SHP77 (cell line): ENCODE measurements at regions not wholly inside any gene's neighbourhood (a gene's known extent, or its start where the extent isn't known, plus 50 kb on each side); places are given as distances from the start of the nearest gene placed in this dataset.
"Not testable (repeated sequence)": the region's sequence is repeated elsewhere in the genome, so short reads cannot be mapped to it uniquely, and the experiment has no call there.

ENCODE experiments used
- DNase-seq, 2 experiments: peaks; one replicate each; lab custom pipeline; 2025; lab: John Stamatoyannopoulos, UW

DNA sequence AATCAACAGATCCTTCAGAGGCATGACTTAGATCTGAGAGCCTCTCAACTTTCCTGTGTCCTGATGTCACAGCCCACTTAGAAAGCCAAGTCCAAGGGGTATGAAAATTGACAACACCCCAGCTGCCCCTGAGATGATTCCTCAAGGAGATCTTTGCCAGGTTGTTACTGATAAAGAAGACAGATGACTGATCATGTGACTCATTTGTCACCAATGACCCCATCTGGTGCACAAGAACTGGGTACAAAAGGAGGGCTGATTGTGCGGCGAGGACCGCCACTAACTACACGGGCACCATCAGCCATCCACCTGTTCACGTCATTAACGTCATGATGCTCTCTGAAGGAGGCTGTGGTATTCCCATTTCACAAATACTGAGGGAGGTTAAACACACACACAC, 583.2 kb upstream of the KLF4 start:
- no peak for DNase-seq

DNA sequence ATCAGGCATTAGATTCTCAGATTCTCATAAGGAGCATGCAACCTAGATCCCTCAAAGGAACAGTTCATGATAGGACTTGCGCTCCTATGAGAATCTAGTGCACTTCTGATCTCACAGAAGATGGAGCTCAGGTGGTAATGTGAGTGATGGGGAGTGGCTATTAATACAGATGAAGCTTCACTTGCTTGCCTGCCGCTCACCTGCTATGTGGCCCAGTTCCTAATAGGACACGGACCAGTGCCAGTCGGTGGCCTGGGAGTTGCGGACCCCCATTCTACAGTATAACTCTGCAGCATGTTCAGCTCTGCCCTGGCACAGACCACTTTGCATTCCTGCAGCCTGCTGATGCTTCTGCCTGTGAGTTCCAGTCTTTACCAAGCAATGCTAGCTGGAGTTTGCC, 581.3 kb upstream of the KLF4 start:
- no peak for DNase-seq

DNA sequence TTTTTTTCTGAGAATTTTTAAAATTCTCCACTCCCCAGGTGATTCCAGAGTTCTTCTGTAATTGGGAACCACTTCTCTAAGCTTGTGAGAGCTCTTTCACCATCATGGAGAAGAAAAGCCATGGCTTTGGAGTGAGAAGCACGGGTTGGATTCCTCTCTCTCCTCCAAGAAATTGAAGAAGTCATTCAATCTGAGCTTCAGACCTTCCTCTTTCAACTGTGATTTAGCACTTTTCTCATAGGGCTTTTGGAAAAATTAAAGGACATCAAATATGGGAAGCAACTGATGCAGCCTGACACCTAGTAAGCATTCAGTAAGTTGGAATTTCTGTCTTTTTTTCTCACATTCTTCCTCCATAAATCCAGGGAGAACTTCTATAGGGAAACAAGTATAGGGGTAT, 580.4 kb upstream of the KLF4 start:
- DNase-seq: no peak

- DNase-seq: no peak
These were observed 573.1 kb upstream of the KLF4 start for GRCh38 chr9:108062680-108063079.

DNA sequence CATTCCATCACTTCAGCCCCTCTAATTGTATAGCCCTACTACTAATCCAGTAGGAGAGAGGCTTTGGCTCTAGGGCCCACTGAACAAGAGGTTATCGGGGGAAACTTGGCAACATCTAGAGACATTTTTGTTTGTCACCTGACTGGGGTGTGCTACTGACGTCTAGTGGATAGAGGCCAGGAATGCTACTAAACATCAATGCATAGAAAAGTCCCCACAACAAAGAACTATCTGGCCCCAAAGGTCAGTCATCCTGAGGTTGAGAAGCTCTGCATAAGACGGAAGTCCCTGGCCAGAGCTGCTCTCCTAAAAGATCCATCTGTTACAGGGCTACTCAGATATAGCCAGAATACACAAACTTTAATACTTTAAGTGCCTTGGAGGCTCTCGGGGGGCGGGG, 570.6 kb upstream of the KLF4 start:
- no peak for DNase-seq

DNA sequence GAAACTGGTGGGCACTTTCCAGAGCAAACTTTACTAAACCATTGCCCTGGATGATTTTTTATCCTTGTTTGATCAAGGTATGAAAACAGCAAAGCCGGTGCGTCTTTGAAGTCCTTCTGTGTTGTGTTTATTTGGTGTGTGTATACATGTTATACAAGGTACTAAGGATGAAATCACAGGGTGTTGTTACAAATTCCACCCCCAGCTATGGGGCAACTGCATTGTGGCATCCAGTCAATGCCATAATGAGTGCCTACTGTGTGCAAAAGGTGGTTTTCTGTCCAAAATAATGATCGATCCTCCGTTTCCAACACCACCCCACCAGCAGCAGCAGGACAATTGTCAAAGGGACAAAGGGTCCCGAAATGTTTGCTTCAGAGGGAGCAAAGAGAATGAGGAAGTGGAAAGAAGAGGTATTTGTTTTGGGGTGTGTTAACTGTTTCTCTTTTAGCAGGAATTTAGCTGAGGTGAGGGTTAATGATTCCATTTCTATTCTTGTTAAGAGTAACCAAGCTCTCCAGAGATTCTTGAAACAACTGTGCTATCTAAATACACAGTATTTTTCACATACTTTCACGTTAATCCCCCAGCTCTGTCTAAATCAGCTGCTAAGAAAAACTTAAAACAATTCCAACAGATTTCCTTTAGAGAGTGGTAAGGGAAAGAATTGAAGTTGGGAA, 568.7 kb upstream of the KLF4 start:
- DNase-seq: no peak

GRCh38 chr9:108057421-108058134, 568.0 kb upstream of the KLF4 start:
- DNase-seq: no peak

DNA sequence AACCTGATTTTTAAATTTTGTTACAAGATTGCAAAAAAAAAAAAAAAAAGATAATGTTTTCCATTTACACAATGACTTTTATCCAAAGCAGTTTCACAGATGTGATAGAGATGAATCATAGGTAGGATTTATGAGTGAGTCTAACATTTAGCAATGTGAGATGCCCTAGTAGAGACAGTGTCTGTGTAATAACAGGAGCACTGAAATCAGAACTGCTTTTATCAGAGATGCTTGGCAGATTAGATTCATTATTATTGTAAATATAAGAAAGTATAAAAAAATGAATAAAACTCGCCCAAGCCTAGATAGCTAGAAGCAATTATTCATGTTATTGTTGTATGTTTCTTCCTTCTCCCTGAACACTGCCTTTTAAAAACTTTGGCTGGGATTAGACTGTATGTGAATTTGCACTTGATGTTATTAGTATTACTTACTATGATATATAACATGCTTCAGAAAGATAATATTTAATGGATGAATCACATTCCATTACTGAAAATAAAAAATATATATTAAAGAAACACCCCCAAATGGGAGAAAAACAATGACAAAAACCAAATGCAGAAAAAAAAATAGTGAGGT, 567.3 kb upstream of the KLF4 start:
- DNase-seq: no peak

DNA sequence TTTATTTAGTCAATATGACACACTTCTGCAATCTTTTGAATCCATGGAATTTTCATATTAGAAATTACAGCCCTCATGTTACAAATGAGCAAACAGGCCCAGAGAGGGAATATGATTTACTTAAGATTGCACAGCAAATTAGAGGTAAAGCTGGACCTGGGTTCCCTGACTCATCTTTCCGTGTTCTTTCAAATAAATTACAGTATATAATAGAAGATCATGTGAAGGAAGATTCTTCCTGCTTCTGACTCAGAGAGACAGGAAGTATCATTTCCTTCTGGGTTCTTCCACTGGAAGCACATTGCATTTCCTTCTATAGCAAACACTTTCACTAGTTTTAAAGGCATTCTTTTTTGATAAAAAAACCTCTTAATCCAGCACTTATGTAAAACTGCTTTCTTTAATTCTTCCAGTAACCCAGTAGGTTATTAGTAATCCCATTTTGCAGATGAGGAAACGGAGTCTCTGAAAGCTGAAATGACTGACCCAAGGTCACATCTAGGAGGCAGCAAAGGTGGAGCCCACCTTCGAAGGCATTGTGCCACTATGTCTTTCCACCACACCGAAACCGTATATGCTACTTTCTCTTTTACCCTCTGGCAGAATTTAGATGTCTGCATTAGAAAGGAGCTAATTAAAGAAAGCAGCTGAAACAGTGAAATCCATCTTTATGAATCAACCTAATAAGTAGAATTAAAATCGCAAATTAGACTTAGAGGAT, 566.7 kb upstream of the KLF4 start:
- no peak for DNase-seq

DNA sequence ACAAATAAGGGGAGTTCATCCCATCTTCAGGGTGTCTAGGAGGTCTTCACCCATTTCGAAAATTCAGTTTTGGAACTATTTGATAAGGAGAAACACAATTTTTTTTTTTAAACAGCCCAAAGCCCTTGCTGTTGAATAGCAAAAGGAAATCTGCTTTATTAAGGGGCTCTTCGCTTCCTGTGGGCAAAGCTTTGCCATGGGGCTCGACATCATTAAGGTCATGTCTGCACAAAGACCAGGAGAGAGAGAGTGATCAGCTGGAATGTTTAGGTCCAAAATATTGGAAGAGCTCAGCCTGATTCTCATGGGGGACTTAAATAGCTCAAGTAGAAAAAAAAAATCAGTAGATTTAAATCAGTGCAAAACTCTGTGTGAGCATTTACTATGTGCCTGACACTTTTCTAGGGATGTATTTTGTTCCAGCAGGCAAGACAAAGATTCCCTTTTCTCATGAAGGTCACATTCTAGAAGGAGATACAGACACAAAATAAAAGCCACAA, 564.6 kb upstream of the KLF4 start:
- no peak for DNase-seq

GRCh38 chr9:108053555-108054061, 564.0 kb upstream of the KLF4 start:
- DNase-seq: no peak

DNA sequence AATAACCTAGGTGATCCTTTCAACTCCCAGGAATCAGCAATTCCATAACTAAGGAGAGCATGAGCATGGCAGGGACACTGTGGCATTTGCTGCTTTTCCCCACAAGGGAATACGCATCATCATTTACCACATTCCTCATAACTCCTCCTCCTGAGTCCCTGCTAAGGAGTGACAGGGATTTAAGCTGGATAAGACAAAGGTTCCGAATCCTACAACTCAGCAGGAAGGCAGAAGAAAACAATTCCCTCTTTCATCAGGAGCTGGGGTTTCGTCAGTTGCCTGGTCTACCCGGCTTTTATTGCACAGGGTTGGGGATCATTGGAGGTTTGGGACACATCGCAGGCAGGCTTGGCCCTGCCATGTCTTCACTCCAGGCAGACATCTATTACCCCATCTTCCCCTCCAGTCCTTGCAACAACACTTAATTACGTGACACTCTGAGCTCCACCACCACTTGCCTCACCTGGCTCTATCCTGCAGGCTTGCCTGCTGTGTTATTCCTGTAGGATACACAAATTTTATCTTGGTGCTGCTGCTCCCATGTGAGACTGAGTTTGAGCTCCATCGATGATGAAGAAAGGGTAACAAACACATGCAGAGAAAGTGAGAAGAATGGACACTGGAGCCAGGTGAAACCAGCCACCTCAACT, 563.0 kb upstream of the KLF4 start:
- no peak for DNase-seq

DNA sequence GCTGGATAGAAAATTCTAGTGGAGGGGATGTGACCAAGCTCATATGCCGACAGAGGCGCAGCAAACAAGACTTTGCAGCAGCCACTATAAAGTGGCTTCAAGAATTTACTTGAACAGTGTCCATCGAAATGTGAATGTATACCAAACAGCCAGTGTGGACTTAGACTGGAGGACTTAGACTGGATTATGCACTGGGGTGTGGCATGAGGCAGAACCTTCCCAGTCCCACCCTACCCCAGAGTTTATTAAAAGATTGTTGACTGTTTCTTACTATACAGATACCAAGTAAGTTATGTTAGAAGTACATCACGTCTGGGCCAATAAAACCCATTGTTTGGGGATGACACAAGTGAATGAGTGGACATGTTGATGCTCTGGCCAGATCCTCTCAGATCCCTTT, 561.3 kb upstream of the KLF4 start:
- DNase-seq: no peak

DNA sequence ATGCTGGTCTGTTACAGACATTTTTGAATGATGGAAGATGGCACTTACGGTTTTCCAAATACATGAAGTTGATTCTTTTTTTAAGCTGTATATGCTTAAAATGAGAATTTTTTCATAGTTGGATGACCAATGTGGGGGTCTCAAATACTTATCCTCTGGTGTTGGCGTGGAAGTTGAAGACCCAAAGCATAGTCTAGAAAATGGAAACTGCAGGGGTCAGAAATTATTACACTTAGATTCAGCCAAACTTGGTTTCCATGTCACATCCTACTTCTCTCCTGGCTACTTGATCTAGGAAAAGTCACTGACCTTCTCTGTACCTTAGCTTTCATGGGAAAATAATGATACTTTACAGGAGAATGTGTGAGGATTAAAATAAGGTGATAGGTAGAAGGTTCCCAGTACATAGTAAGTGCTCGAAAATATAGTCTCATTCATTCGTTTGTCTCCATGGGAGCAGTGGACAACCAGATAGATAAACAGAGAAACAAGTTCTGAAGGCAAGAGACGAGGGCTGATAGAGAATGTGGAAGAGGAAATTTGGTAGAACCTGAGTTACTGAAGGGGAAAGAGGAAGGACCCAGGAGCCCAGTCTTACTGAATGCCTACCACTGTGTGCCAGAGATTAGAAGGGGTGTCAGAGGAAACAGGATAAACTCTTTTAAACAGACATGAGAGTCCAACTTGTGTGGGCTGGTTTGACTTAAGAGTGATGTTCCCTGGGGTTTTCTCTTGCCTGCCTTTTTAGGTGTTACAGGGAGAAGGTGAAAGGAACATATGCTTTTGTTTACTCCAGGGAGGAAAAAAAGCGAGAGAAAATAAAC, 560.3 kb upstream of the KLF4 start:
- no peak for DNase-seq

GRCh38 chr9:108049026-108049607, 559.5 kb upstream of the KLF4 start:
- no peak for DNase-seq

DNA sequence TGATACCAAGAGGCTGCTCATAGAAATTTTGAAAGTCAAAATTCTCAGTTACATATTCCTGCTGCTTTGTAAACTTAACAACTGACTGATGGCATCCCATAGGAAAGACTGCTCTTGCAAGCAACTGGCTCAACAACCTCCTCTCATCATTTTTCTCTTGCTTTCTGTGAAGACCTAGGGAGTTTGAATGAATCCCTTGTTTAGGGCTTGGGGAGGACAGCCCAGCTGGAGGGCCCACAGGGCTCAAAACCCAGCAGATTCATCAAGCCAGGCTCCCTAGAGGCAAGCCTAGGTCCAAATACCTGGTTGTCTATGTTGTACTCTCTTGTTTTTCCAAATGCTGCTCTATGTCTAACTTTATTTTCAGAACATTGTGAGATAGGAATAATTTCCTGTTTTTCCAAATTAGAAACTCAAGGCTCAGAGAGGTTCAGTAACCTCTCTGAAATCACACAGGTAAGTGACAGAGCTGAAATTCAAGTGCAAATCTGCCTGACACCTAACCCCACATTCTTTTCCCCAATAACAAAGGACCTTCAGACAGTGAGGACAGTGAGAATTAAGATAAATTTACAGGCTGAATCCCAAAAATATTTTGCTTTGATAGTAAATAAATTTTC, 558.9 kb upstream of the KLF4 start:
- DNase-seq: no peak

DNA sequence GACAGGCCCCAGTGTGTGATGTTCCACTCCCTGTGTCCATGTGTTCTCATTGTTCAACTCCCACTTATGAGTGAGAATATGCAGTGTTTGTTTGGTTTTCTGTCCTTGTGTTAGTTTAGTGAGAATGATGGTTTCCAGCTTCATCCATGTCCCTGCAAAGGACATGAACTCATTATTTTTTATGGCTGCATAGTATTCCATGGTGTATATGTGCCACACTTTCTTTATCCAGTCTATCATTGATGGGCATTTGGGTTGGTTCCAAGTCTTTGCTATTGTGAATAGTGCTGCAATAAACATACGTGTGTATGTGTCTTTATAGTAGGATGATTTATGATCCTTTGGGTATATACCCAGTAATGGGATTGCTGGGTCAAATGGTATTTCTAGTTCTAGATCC, 558.2 kb upstream of the KLF4 start:
- DNase-seq: not testable (repeated sequence)

DNA sequence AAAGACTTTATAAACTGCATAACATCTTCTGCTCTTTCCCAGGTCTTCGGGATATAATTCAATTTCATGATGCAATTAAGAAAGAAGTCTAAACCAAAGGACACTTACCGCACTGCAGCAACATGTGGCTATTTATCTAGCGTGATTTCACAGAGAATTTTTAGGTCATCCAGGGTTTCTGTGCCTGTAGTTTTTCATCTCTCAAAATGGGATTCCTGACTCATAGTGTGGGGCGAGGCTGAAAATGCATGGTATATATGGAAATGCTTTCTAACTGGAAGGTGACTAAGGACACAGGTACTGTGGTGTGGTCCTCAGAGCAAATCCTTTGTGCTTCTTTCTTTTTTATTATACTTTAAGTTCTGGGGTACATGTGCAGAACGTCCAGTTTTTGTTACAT, 557.7 kb upstream of the KLF4 start:
- no peak for DNase-seq

DNA sequence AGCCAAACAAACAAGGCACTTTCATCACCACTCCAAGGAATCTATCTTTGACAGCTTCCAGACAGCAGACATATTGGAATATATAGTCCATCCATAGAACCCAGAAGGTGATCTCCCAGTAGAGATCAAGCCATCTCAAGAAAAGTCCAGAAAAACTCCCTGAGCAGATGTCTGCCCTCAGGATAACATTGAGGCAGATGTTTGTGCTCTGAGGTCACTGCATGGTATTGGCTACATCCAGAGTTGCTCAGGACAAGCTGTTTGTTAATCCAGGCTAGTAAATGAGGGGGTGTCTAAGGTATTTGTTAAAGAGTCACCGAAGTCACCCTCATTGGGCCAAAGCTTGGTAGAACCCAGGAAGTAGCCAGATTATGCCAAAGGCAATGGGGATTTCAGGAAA, 556.3 kb upstream of the KLF4 start:
- DNase-seq: no peak

DNA sequence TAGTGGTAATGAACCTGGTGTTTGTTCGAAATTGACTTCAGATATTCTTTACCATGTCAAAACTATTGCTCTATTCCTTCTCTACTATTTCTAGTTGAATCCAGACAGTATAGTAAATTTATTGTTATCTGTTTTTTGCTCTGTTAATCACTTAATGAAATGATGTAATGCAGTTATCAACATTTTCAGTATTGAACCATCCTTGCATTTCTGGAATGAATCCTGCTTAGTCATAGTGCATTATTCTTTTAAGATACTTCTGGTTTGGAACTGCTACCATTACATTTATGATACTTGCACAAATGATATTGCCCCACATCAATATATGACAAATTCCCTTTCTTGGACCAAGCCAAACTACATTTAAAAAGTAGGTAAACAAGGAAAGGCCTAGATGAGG, 554.0 kb upstream of the KLF4 start:
- no peak for DNase-seq
